UCSD-AML1 (cell line): ENCODE measurements at regions not wholly inside any gene's neighbourhood (a gene's known extent, or its start where the extent isn't known, plus 50 kb on each side); places are given as distances from the start of the nearest gene placed in this dataset.
"Not testable (repeated sequence)": the region's sequence is repeated elsewhere in the genome, so short reads cannot be mapped to it uniquely, and the experiment has no call there.

Source experiments
- DNase-seq: peaks from one replicate; lab custom pipeline; 2025; ENCODE audit not compliant: unreplicated experiment; lab: John Stamatoyannopoulos, UW

DNA sequence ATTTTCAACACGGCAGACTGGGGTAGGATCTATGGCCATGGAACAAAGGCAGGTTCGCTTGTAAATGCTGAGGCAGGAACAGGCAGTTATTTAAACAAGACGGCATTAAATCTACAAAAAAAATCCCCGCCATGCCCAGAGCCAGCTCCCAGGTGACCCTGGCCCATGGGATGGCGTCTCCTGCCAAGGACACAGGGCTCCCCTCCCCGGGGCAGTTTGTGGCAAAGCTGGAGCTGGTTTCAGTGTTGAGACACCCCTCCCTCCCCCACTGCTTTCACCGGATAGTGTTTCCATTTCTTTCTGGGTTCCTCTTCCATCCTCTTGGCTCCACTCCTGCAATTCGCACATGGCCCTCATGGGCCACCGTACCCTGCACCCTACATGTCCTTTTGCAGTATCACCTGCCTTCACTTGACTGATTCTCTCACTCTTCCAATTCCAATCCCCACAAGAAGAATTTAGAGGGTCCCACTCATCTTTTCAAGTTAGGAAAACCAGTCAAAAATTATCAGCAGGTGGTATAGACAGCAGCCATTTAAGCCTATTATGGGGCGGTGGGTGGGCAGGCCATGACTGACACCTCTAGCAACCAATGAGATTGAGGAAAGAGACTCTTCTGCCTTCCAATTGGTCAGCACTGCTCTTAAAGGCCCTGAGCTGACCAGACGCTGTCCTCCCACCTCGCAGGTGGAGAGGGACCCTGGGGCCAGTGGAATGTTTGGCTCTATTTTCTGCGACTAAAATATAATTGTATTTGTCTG lies 52.0 kb downstream of the OLIG1 start:
- no peak for DNase-seq

DNA sequence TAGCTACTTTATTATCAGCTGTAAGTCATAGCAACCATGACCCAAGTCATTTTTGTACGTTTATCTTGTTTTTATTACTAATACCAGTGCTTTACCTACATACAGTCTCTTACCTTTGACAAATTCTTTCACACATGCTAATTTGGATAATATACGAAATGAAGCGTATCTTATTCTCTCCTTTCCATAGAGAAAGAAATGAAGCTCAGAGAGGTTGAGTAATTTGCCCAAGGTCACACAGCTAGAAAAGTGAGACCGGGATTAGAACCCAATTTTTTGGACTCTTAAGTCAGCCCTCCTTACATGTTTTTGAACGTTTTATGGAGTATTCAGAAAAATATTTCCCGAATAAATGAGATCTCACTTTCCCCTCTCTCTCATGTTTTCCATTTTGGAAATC lies 52.6 kb downstream of the OLIG1 start:
- no peak for DNase-seq

DNA sequence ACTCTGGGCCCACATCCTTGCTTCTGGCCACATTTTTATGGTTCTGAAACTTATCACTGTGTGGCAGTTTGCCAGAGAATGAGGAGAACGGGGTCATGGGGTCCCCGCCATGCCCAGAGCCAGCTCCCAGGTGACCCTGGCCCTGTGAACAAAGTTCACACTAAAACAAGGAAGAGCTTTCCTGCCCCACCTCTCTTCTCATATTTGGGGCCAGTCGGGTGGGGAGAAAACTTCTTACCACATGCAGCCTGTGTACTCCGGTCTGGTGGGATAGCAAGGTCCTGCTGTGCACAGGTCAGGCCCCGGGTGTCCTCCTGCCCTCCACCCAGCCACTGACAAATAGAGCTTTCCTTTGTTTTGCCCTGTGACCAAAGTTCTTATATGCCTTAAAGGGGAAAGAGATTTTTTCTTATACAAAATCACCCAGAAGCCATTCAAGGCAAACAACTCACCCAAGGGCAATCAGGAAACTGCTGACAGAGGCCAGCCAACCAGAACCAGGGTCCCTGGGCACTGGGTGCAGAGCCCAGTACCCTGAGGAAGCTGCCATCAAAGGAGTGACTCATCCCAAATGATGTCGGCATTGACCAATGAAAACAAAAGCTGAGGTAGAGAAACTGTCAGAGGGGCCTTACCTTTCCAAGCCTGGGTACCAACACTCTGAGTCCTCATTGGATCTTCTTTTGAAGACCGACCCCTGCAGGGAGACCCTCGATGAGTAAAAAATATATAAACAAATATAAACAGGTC lies 53.6 kb downstream of the OLIG1 start:
- no peak for DNase-seq

DNA sequence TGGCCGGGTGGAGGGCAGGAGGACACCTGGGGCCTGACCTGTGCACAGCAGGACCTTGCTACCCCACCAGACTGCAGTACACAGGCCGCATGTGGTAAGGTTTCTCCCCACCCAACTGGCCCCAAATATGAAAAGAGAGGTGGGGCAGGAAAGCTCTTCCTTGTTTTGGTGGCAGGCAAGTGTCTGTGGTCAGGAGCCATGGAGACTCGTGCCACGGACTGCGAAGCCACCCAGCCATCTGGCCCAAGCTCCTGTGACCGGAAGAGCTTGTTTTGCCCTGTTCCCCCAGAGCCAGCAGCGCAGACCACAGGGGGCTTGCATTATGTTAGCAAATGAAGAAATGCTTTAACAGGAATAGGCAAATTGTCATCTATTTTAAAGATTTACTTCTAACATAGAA lies 54.9 kb downstream of the OLIG1 start:
- peak; percentile 23 for DNase-seq

DNA sequence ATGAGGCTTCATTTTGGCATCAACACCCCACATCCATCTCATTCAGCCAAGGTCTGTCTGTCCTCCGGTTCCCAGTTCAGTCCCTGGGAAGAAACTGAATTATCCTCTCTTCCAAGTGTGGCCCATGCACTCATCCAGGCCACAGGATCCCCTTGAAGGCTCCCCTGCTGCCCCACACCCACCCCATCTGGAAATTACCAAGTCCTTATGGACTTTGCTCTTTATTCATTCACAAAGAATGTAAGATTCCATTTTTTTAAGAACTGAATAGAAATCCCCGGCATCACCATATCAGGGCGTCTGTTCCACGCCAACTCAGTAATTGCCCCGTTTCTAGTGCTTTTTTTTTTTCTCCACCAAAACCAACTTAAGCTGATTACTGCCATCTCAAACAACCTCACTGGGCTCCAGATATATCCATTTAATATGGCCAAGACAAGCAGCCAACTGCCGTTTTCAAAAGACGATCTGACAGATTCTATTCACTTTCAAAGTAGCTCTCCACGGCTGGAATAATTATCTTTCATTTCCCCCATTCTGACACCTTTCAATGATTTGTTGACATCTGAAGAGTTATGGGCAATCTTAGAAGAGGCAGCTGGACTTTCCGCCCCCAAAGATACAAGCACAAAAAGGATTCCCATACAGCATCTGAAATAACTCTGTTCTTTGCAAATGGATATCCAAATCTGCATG lies 55.9 kb downstream of the OLIG1 start:
- no peak for DNase-seq

DNA sequence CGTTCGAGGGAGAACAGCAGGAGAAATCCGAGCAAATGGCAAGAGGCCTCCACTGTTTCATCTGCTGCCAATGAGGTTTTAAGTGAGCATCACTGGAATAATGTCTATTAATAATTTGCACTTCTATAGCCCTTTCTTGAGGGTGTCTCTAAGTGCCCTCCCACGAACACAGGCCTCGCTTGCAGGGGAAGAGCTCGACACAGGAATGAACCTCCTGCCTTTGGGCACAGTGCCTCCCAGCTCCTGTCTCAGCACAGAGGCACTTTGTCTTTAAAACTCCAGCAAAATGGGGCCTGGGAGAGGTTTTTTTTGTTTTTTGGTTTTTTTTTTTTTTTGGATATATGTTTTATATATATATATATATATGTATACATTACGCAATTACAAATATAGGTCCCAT lies 56.6 kb downstream of the OLIG1 start:
- DNase-seq: no peak

DNA sequence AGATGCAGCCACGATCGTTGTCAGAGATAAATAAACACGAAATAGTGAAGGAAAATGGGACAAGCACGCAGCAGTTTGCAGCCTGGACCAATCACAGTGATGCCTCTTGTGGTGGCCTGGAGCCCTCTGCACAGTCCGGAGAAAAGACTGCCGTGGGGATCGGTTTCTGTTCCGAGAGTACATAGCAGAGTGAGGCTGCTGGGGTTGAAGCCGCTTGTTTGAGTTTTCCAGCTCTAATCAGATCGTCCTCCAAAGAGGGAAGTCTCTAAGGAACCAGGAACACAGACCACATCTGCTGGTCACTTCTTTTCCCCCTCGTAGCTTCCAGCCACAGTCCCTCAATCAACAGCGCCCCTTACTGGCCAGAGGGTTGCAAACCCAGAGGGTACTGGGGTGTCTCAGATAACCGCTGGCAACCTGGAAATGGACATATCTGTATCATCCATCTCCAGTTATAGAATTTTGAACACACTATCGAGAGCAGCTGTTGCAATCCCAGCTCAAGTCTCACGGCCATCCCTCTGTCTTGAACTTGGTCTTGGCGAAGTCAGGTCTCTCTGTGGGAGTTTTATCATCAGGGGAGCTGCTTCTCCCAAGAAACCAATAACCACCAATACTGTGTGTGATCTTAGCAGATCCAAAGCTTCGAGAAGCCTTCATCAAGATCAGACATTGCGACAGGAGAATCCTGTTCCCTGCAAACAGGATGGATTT lies 57.4 kb downstream of the OLIG1 start:
- DNase-seq: peak; percentile 74

DNA sequence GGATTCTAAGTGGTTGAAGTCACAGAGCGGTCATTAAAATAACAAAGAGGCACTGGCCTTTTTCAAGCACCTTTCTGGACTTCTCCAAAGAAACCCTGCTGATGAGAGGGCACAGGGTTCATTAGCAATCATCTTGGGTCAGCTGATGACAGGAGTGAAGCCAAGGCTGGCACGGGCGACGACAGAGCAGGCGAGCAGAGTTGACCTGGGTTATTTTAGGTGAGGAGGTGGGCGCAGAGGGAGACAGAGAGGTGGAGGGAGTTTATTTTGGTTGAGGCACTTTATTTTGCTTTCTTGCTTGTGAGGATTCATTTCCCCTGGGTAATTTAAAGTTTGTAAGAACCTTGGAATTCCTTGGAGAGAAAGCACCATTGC lies 57.9 kb downstream of the OLIG1 start:
- no peak for DNase-seq

DNA sequence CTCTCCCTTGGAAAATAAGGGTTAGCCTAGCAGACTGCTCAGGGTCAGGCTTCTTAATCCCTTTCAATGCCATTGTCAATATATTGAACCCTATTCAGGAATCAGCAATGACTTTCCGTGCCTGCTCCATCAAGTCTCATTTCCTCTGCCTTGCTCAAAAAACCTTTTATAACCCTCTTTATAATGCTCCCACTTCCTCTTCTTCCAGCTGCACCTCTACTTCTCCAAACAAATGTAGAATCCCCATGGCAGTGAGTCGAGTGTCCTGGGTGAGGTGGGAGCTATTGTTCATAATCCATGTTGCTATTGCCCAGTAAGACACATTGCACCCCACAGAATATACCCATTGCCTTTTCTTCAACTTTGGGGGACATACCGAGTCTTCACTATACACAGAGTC lies 58.6 kb downstream of the OLIG1 start:
- DNase-seq: no peak

DNA sequence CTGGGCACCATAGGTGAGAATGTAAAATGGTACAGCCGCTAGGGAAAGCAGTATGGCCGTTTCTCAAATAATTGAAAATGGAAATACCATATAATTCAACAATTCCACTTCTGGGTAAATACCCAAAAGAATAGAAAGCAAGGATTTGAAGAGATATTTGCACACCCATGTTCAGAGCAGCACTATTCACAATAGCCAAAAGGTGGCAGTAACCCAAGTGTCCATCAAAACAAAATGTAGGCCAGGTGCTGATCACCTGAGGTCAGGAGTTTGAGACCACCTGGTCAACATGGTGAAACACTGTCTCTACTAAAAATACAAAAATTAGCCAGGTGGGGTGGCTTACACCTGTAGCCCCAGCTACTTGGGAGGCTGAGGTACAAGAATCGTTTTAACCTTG lies 62.1 kb downstream of the OLIG1 start:
- DNase-seq: no peak

DNA sequence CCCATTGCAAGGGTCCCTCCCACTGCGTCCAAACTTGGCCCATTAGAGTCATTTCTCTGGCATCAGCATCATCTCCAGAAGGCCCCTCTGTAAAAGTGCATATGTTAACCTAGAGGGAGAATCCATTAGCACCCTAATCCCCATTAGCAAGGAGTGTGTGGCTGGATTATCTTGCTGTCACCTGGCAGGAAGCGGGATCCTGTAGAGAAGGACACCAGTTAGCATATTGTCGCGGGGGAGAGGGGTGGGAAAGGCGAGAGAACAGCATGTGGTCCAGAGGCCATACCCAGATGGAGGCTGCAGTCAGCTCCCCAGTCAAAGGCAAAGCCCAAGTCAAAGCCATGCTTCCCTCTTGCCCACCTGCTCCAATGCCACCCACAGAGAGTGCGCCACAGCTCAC lies 64.0 kb downstream of the OLIG1 start:
- DNase-seq: no peak

DNA sequence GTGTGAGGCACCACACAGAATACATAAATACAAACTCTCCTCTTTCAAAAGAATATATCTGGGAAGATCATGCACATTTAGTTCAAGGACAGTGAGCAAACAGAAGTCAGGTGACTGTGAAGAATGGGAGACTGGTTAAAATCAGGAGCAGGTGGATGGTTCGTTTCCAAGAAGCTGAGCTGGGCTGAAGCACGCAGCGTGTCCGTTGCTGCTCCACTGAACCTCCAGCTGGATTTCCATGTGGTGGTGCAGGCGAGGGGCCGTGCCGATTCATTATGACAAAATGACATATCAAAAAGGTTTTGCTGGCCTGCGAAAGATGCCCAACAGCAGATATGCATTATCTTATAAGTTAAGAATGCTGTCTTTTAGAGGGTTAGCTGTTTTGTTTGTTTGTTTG lies 66.0 kb downstream of the OLIG1 start:
- no peak for DNase-seq

DNA sequence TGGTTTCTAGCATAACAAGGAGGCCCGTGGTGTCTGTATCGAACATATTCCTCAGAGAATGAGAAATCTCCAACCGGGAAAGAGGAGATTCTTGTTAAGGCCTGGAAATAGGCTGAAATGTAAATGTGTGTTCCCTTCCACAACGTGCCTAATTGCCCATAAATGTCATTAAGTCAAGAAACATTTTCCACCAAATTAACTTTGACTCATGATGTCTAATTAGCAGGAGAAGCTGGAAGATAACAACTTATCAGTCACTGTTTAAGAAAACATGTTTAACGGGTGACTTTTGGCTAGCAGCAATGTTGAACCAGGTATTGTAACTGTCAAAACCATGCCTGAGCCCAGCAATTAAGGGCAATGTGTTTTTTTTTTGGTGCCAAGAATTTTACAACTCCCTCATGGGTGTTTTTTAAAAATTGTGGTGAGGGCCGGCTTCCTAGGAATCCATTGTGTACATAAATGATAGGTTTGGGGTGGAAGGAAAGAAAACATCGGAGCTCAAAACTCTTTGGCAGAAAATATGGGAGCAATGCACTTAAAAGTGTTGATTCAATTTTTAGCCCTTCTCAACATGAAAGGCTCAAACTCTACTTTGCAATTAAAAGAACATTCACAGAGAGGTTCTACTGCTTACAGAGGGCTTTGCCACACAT lies 67.0 kb downstream of the OLIG1 start:
- DNase-seq: no peak

DNA sequence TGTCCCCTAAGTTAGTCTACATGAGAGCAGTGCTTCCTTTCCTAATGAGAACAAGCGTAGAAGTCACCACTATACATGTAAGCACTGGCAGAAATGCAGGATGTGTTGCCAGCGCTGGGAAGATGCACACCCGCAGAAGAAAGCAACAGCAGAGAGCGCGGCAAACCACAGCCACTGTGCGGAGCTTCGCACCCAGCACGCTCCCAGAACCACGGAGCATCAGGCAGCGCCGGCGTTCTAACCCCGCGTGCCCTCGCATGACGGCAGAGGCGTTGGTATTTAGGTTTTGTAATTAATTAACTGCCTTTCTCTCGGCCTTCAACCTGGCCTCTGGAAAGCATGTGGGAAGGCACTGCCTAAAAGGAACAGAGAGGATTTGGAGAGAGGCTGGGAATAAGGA lies 69.1 kb downstream of the OLIG1 start:
- no peak for DNase-seq

DNA sequence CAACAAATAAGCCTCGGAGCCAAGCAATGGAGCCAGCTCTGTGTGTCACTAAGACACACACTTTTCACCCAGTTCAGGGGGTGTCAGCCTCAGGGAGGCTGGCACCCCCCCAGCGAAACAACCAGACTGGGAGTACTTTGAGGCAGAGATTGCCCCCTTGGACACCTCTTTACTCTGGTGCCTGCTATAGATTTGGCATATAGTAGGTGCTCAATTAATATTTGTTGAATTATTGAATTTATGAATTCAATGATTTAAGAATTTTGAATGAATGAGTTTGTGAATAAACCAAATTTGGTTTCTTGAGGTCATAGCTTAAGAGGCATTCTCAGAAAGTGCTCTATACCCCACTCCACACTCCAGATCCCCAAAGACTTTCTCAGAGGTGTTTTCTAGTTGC lies 70.3 kb downstream of the OLIG1 start:
- no peak for DNase-seq

DNA sequence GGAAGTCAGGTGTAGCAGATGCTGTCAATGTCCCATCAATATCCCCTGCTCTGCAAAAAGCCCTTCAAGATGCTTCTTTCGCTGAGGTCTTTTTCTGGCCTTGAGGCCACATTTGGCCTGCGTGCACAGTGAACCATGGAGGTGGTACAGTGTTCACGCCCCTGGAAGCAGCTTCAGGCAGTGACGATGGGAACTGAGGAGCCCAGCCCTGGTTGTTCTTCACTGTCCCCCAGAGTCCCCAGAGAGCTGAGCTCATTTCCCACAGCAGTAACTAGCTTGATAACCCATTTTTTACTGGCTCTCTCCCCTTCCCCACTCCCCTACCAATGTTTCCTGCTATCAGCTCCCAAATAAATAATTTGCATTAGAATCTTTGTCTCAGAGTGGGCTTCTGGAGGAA lies 76.5 kb downstream of the OLIG1 start:
- DNase-seq: no peak

DNA sequence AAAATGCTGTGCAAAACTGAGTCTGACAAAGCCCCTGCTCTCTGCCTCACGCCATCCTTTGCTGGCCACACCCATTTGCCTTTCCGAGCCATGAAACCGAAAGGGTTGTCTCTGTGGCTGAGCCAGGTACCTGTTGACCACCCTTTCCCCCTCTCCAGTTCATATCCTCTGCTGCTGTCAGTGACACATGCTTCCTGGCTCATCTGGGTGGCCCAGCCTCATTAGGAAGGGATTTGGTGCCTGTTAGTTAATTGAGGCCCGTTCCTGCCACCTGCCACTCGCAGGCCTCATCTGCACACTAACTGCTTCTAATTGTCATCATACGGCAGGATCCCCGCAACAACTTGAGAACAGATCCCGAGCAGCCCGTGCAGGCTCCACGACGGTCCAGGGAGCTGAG lies 79.2 kb downstream of the OLIG1 start:
- no peak for DNase-seq

DNA sequence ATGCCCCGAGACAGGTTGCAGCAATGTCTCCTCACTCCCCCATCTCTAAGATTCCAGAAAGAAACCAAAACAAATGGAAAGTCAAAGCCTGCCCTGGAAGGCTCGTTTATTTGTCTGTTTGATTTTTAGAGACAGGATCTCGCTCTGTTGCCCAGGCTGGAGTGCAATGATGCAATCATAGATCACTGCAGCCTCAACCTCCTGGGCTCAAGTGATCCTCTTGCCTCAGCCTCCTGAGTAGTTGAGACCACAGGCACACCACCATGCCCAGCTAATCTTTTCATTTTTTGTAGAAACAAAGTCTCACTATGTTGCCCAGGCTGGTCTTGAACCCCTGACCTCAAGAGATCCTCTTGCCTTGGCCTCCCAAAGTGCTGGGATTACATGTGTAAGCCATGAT lies 78.8 kb upstream of the IFNAR2 start:
- not testable (repeated sequence) for DNase-seq

DNA sequence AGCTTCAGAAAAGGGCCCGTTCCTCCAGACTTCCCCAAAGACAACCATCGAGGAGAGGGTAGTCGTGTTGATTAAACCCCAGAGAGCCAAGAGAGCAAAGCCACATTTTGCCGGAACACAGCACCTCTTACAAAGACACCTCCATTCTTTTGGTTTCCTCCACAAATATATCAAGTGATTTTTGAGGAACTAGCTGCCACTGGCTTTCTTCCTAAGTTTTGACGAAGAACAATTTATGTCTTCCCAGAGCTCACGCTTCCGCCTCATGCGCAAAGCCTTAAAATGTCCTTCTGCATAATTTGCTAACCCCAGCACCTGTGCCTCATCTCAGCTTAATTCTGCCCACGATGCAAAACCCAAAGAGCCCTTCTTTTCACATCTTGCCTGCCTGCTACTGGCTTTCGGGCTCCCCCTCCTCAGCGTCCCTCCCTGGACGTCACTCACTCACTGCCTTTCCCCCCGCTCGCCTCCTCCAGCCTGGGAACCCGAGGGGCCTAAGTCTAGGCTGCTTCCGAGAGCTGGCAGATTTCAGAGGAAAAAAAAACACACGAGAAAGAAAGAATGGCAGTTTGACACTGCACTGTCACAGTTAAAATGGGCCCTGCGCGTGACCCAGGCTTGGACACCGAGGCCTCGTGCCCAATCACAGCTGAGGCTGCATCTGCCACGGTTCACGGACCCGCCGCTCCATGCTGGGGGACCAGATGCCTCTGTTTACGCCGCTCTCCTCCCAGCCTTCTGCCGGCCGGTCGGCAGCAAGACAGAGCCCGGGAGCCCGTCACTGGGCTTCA lies 77.6 kb upstream of the IFNAR2 start:
- peak; percentile 34 for DNase-seq

DNA sequence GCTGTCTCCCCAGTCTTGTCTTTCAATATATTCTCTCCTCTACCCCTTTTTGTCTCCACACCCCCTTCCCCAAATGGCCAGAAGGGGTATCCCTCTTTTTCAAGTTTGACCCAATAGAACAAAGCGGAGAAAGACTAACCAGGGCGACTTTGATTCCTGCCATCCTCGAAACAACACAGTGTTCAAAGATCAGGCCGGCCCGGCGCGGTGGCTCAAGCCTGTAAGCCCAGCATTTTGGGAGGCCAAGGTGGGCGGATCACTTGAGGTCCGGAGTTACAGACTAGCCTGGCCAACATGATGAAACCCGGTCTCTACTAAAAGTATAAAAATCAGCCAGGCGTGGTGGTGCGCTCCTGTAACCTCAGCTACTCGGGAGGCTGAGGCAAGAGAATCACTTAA lies 77.0 kb upstream of the IFNAR2 start:
- DNase-seq: no peak
